ENCODE measurements at regions not wholly inside any gene's neighbourhood (a gene's known extent, or its start where the extent isn't known, plus 50 kb on each side); places are given as distances from the start of the nearest gene placed in this dataset.

DNA sequence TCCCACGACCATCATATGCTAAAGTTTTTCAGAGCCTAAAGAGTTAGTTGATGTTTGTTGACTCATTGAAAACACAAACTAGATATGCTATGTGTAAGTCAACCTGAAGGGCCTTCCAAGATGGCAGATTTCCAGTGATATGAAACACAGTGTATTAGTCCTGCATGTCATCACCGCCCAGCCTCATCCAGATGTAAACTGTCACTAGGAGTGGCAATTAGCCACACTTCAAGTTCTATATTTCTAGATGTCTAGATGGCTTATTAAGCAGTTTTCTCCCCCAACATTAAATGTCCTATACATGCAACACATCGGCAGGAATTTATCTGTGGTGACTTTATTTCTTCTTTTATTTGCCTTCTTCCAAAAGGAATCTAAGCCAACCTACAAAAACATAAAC lies 444.1 kb upstream of the SMIM21 start:
- TF ChIP-seq, protein P1, sequence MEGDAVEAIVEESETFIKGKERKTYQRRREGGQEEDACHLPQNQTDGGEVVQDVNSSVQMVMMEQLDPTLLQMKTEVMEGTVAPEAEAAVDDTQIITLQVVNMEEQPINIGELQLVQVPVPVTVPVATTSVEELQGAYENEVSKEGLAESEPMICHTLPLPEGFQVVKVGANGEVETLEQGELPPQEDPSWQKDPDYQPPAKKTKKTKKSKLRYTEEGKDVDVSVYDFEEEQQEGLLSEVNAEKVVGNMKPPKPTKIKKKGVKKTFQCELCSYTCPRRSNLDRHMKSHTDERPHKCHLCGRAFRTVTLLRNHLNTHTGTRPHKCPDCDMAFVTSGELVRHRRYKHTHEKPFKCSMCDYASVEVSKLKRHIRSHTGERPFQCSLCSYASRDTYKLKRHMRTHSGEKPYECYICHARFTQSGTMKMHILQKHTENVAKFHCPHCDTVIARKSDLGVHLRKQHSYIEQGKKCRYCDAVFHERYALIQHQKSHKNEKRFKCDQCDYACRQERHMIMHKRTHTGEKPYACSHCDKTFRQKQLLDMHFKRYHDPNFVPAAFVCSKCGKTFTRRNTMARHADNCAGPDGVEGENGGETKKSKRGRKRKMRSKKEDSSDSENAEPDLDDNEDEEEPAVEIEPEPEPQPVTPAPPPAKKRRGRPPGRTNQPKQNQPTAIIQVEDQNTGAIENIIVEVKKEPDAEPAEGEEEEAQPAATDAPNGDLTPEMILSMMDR (IDR thresholded peaks at IDR 0.05; ENCODE audit: control extremely low read depth, extremely low read depth, low read depth, missing control alignments): no peak
- no peak for DNase-seq (ENCODE audit: extremely low spot score)
- ChIA-PET CTCF (no interaction called here), POLR2A (no interaction called here)

DNA sequence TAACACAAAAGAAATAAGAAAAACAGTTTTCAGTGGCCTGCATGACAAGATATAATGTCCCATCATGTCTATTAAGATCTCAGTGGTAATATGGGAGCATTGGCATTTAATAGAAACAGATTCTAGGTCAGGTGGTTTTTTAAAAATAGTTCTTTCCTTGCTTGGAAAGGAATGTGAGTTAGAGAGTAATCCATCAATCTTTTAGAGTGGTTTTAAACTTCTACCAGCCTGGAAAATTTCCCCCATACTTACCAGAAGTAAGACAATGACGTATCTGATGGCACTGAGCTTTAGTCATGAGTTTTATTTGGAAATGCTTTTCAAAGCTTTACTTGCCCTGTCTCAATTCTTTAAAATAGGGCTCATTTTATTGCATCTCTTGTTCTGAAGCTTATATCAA lies 441.7 kb upstream of the SMIM21 start:
- CTCF ChIA-PET: no interaction called here
- POLR2A ChIA-PET: no interaction called here
- no peak for DNase-seq (ENCODE audit: extremely low spot score)
- TF ChIP-seq, protein P1 (IDR thresholded peaks at IDR 0.05; ENCODE audit: control extremely low read depth, extremely low read depth, low read depth, missing control alignments): no peak

DNA sequence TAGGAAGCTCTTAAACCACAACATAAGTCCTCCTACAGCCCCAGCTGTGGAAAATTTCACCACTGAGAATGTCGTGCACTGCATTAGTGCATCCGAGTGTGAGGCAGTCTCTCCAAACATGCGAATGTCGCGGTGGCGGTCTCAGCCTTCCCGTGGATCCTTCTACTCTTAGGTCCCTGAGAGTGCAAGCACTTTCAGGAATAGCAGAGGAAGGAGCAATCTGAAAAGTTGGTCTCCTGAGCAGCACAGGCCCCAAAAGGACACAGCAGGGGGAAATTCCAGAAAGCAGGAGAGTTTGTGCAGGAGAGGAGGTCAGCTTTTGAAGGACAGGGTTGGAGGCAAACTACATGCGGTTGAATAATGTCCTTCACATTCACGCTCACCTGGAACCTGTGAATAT lies 440.5 kb upstream of the SMIM21 start:
- ChIA-PET CTCF (no interaction called here), POLR2A (no interaction called here)
- no peak for DNase-seq (ENCODE audit: extremely low spot score)
- TF ChIP-seq, protein P1 (IDR thresholded peaks at IDR 0.05; ENCODE audit: control extremely low read depth, extremely low read depth, low read depth, missing control alignments): no peak

DNA sequence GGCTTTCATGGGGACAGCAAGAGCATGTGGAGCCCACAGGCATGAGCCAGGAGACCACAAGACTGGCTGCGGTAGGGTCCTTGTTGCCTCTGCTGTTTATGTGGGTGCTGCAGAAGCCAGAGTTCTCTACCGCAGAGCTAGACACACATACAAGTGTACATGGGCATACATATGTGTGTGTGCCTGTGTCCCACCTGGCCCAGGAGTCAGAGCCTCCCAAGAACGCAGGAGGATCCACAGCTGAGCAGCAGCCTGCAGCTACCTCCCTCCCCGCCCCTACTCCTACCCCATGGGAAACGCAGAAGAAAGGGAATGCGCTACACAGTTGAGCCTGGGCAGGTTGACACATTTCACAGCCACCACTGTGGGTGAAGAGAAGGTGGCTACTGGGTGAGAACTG lies 438.1 kb upstream of the SMIM21 start:
- ChIA-PET CTCF (no interaction called here), POLR2A (no interaction called here)
- DNase-seq (ENCODE audit: extremely low spot score): no peak
- TF ChIP-seq, protein P1 (IDR thresholded peaks at IDR 0.05; ENCODE audit: control extremely low read depth, extremely low read depth, low read depth, missing control alignments): no peak

DNA sequence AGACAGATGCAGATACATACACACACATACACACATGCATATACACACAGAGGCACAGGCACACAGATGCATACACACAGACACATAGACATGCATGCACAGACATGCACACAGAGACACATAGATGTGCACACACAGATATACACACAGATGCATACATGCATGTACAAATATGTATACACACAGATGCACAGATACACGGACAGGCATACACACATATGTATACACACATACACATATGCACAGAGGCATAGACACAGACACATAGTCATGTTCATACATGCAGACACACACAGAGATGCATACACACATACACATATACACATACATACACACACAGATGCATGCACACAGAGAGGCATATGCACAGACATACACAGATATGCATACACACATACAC lies 437.3 kb upstream of the SMIM21 start:
- DNase-seq (ENCODE audit: extremely low spot score): no peak
- ChIA-PET CTCF (no interaction called here), POLR2A (no interaction called here)
- TF ChIP-seq, protein P1 (IDR thresholded peaks at IDR 0.05; ENCODE audit: control extremely low read depth, extremely low read depth, low read depth, missing control alignments): no peak

DNA sequence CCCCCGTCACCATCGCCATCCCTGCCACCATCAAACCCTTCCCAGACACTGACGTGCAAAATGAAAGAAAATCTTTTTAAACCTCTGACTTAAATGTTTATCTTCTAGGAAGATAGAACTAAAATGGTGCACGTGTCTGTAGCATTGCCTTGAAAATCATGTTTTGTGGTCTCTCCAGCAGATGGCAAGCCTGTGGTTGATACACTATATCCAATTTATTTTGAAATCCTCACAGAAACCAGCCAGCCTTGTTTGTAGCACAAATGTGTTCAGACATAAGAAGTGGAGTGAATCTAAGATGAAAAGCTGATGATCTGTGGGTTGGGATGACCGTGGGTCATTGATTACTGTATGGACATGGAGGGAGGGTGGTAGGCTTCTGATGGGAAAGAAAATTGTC lies 436.2 kb upstream of the SMIM21 start:
- TF ChIP-seq, protein P1 (IDR thresholded peaks at IDR 0.05; ENCODE audit: control extremely low read depth, extremely low read depth, low read depth, missing control alignments): no peak
- CTCF ChIA-PET: no interaction called here
- no peak for DNase-seq (ENCODE audit: extremely low spot score)
- POLR2A ChIA-PET: no interaction called here

DNA sequence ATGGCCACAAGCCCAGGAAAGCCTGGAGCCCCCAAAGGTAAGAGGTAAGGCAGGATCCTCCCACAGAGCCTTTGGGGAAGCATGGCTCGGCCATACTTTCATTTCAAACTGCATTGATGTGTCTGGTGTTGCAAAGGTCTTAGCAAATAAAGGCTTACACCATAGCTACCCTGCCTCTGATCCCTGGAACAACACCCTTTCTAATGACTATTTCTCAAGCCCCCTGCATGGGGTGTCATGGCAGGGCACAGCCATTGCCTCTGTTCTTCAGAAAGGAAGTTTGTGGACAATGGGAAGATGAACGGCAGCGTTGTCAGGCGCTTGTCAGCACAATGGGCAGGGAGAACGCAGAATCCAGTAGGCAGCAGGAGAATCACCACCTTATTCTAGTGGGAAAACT lies 435.0 kb upstream of the SMIM21 start:
- TF ChIP-seq, protein P1 (IDR thresholded peaks at IDR 0.05; ENCODE audit: control extremely low read depth, extremely low read depth, low read depth, missing control alignments): no peak
- ChIA-PET POLR2A (no interaction called here), CTCF (no interaction called here)
- no peak for DNase-seq (ENCODE audit: extremely low spot score)
